Colonic mucosa (tissue), 4 donors: ENCODE measurements at regions not wholly inside any gene's neighbourhood (a gene's known extent, or its start where the extent isn't known, plus 50 kb on each side); places are given as distances from the start of the nearest gene placed in this dataset.

Experiments
- DNase-seq: peaks from one replicate; pipeline ENCODE4 v3.0.0-alpha.2; 2020
- H3K27ac ChIP-seq: fragments of 200-600 bp; one replicate; pipeline ENCODE4 v1.8.0; 2021
- H3K27me3 ChIP-seq: fragments of 200-600 bp; one replicate; pipeline ENCODE4 v1.8.0; 2021
- H3K36me3 ChIP-seq: fragments of 200-600 bp; one replicate; pipeline ENCODE4 v1.8.0; 2021
- H3K4me1 ChIP-seq: fragments of 200-600 bp; one replicate; pipeline ENCODE4 v1.8.0; 2021; ENCODE audit warnings: mild to moderate bottlenecking
- H3K4me3 ChIP-seq: fragments of 200-600 bp; one replicate; pipeline ENCODE4 v1.8.0; 2021
- H3K9ac ChIP-seq, 2 donors: one replicate each; pipeline ENCODE4 v1.7.0; 2013; ENCODE audit warnings: control low read depth in 2 of 2, low read depth in 2 of 2, low read length in 2 of 2
- H3K9me3 ChIP-seq: fragments of 200-600 bp; one replicate; pipeline ENCODE4 v1.8.0; 2021
- intact Hi-C: fragments of 100-400 bp; cut with DNase I; formaldehyde crosslinking; loops from one replicate; pipeline ENCODE4 v1.14.1; 2022
- TF ChIP-seq, protein P1 (sequence below): fragments of 200-600 bp; IDR thresholded peaks from one replicate; pipeline ENCODE4 v1.8.0; 2022; ENCODE audit warnings: antibody characterized with exemption, mild to moderate bottlenecking
- donor health status: healthy.
- donor health status: DM: no; HTN: no; CAD: no.
- donor health status: DM: no; HTN: no; CAD: no.

DNA sequence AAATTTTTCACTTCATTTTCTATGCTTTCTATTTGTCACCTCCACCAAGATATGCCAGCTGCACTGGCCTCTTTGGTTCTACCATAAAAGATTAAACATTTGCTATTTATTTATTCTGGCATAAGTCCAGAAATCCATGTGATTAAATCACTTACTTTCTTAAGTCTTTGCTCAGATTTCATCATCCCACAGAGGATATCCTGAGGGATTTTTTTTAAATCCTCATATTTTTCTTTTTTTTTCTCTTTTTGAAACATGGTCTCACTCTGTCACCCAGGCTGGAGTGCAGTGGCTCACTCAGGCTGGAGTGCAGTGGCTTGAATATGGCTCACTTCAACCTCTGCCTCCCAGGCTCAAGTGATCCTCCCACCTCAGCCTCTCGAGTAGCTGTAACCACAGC lies 645.4 kb upstream of the ATXN7L3B start:
- intact Hi-C loops: no loop called here
- Histone ChIP-seq H3K9me3 (no peaks in the 10 kb centered on the region), H3K36me3 (no peaks in the 10 kb centered on the region), H3K9ac (no peak overlapping the region), H3K4me1 (no peaks in the 10 kb centered on the region), H3K27me3 (no peaks in the 10 kb centered on the region), H3K4me3 (no peak overlapping the region), H3K27ac (no peak overlapping the region)
- TF ChIP-seq, protein P1, sequence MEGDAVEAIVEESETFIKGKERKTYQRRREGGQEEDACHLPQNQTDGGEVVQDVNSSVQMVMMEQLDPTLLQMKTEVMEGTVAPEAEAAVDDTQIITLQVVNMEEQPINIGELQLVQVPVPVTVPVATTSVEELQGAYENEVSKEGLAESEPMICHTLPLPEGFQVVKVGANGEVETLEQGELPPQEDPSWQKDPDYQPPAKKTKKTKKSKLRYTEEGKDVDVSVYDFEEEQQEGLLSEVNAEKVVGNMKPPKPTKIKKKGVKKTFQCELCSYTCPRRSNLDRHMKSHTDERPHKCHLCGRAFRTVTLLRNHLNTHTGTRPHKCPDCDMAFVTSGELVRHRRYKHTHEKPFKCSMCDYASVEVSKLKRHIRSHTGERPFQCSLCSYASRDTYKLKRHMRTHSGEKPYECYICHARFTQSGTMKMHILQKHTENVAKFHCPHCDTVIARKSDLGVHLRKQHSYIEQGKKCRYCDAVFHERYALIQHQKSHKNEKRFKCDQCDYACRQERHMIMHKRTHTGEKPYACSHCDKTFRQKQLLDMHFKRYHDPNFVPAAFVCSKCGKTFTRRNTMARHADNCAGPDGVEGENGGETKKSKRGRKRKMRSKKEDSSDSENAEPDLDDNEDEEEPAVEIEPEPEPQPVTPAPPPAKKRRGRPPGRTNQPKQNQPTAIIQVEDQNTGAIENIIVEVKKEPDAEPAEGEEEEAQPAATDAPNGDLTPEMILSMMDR: no peak
- no peak for DNase-seq

DNA sequence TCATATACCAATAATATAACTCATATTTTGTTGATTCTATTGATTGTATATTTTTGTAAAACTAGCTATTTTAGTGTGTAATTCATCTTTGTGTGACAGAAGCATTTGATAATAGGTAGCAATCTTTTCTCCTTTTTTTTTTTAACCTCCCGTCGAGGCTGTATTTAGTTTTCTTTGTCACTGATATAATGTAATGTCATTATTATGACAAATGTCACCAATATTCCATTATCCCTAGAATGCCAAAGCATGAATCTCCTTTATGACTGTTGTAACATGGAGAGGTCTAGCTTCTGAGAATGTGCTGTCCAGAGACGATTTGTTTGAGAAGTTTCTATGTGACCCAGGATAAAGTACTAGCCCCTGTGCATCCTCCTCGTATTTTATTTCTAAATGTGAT lies 639.0 kb upstream of the ATXN7L3B start:
- Histone ChIP-seq H3K27me3 (no peaks in the 10 kb centered on the region), H3K4me1 (no peaks in the 10 kb centered on the region), H3K27ac (no peak overlapping the region), H3K4me3 (no peak overlapping the region), H3K9ac (no peak overlapping the region), H3K9me3 (no peaks in the 10 kb centered on the region), H3K36me3 (no peaks in the 10 kb centered on the region)
- intact Hi-C loops: no loop called here
- DNase-seq: no peak
- TF ChIP-seq, protein P1: no peak

DNA sequence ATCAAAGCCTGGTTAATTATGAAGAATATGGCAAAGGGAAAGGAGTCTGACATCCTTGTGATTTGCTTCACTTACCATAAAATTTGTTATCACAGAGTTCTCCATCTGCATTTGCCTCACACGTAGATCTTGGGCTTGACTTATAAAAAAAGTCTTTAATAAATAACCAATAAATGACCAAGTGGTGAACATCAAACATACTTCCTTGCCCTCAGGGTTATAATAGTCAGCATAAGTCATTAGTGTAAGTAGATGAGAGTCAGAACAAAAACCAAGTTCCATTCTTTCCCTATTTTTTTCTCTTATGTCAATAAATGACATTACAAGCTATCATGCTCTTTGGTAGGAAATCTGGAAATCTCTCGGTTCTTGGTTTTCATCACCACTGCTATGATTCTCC lies 635.4 kb upstream of the ATXN7L3B start:
- H3K4me1 ChIP-seq: no peaks in the 10 kb centered on the region
- TF ChIP-seq, protein P1: no peak
- no peaks in the 10 kb centered on the region for H3K27me3 ChIP-seq
- H3K9me3 ChIP-seq: no peaks in the 10 kb centered on the region
- no peak overlapping the region for H3K4me3 ChIP-seq
- no peak overlapping the region for H3K27ac ChIP-seq
- intact Hi-C loops: no loop called here
- H3K36me3 ChIP-seq: no peaks in the 10 kb centered on the region
- DNase-seq: no peak
- no peak overlapping the region for H3K9ac ChIP-seq

DNA sequence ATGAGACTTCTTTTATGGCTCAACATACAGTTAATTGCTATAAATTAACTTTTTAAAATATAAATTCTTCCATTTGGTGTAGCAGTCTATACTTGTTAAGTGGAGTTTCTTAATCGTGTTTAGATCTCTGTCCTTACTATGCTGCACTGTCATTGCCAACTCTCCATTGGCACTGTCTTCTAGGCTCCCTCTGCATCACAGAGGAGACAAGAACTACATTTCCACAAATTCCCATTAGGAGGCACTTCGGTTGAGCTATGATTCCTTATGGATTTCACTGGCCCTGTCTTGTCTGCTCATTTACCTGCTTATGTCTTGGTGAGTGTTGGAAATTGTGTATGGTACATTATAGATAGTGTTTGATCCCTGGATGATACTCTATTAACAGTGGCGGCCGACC lies 630.9 kb upstream of the ATXN7L3B start:
- intact Hi-C loops: no loop called here
- Histone ChIP-seq H3K27ac (no peak overlapping the region), H3K4me3 (no peak overlapping the region), H3K9me3 (no peaks in the 10 kb centered on the region), H3K36me3 (no peaks in the 10 kb centered on the region), H3K27me3 (no peaks in the 10 kb centered on the region), H3K4me1 (no peaks in the 10 kb centered on the region), H3K9ac (no peak overlapping the region)
- DNase-seq: no peak
- TF ChIP-seq, protein P1: no peak

DNA sequence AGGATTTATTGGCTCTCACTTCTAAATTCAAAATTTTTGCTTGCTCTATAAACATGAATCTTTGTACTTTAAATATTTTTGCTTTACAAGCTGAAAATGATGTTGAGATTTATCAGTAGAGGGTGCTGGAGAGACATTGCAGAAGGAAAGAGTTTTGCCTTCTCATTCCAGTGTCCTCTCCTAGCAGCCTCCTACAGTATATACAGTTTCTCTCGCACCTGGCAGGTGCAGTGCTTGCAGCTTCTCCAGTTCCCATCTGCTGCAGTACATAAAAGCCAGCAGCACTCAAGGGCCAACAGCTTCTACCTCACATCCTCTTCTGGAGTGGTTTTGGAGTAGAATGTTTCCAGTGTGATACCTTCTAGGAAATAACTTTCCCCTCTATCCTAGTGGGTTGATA lies 601.8 kb upstream of the ATXN7L3B start:
- no peak overlapping the region for H3K9ac ChIP-seq
- TF ChIP-seq, protein P1: no peak
- H3K27ac ChIP-seq: no peak overlapping the region
- no peaks in the 10 kb centered on the region for H3K4me1 ChIP-seq
- H3K27me3 ChIP-seq: no peaks in the 10 kb centered on the region
- intact Hi-C loops: no loop called here
- H3K4me3 ChIP-seq: no peak overlapping the region
- no peaks in the 10 kb centered on the region for H3K36me3 ChIP-seq
- DNase-seq: no peak
- no peaks in the 10 kb centered on the region for H3K9me3 ChIP-seq
